Tibial artery (tissue), 4 donors: ENCODE measurements at regions not wholly inside any gene's neighbourhood (a gene's known extent, or its start where the extent isn't known, plus 50 kb on each side); places are given as distances from the start of the nearest gene placed in this dataset.

ENCODE experiments used
- DNase-seq, 2 donors: peaks; one replicate each; pipeline ENCODE4 v3.0.0-alpha.2; 2019
- H3K27ac ChIP-seq, 2 donors: fragments of 200-600 bp; sonication (generic) in 1 of 2; 1 replicate in 1 of 2; 2 replicates in 1 of 2; pipeline ENCODE4 v1.5.1; 2018 to 2019; ENCODE audit warnings: mild to moderate bottlenecking in 1 of 2
- H3K27me3 ChIP-seq, 2 donors: fragments of 200-600 bp; sonication (generic) in 1 of 2; one replicate each; pipeline versions ENCODE4 v1.5.1 to v1.6.0; 2016 to 2019
- H3K36me3 ChIP-seq, 3 donors: fragments of 200-600 bp; sonication (generic) in 2 of 3; one replicate each; pipeline ENCODE4 v1.5.1; 2016 to 2019; ENCODE audit warnings: mild to moderate bottlenecking in 2 of 3
- H3K4me1 ChIP-seq, 4 donors: fragments of 200-600 bp; sonication (generic) in 2 of 4; 1 replicate in 3 of 4; 2 replicates in 1 of 4; pipeline ENCODE4 v1.5.1; 2016 to 2019
- H3K4me3 ChIP-seq, 2 donors: fragments of 200-600 bp; sonication (generic) in 1 of 2; 1 replicate in 1 of 2; 2 replicates in 1 of 2; pipeline ENCODE4 v1.5.1; 2018 to 2019; ENCODE audit warnings: mild to moderate bottlenecking in 2 of 2
- H3K9me3 ChIP-seq, 3 donors: fragments of 200-600 bp; sonication (generic) in 1 of 3; one replicate each; pipeline ENCODE4 v1.5.1; 2016 to 2019
- CTCF ChIP-seq, 2 experiments: fragments of 200-600 bp in 1 of 2; fragments of 450-650 bp in 1 of 2; IDR thresholded peaks; one replicate each; pipeline ENCODE4 v1.5.1; 2017 to 2019; ENCODE audit warnings: antibody characterized with exemption in 2 of 2, mild to moderate bottlenecking in 1 of 2, moderate library complexity in 1 of 2
- intact Hi-C: fragments of 100-400 bp; cut with DNase I; formaldehyde crosslinking; loops from one replicate; pipeline ENCODE4 v1.15.0; 2023; ENCODE audit warnings: low total_unique reads

GRCh38 chr2:63696496-63696895 lies 107.7 kb downstream of the MDH1 start:
- DNase-seq: no peak
- Histone ChIP-seq H3K9me3 (no peaks in the 10 kb centered on the region), H3K27me3 (no peaks in the 10 kb centered on the region), H3K27ac (no peak overlapping the region), H3K36me3 (no peaks in the 10 kb centered on the region), H3K4me1 (peaks cover 0 to 17% (median 7%) of the 10 kb centered on the region in 4 donors), H3K4me3 (no peak overlapping the region)
- no peak for TF ChIP-seq CTCF (IDR thresholded peaks at IDR 0.05)
- intact Hi-C loops: loop anchor here (5.0 kb wide), 1 partner anchor 166 kb away; no protein-coding TSS in a partner anchor

GRCh38 chr2:63697160-63697559 lies 108.4 kb downstream of the MDH1 start:
- no peak overlapping the region for H3K27ac ChIP-seq
- no peak overlapping the region for H3K4me3 ChIP-seq
- intact Hi-C loops: loop anchor here (5.0 kb wide), 1 partner anchor 165 kb away; no protein-coding TSS in a partner anchor
- H3K4me1 ChIP-seq: peaks cover 0 to 17% (median 7%) of the 10 kb centered on the region in 4 donors
- no peaks in the 10 kb centered on the region for H3K36me3 ChIP-seq
- DNase-seq: no peak
- no peak for TF ChIP-seq CTCF (IDR thresholded peaks at IDR 0.05)
- no peaks in the 10 kb centered on the region for H3K9me3 ChIP-seq
- no peaks in the 10 kb centered on the region for H3K27me3 ChIP-seq

- H3K36me3 ChIP-seq: no peaks in the 10 kb centered on the region
- H3K4me3 ChIP-seq: no peak overlapping the region
- intact Hi-C loops: loop anchor here (5.0 kb wide), 1 partner anchor 163 kb away; no protein-coding TSS in a partner anchor
- peak; percentile 81 to 83 for DNase-seq
- TF ChIP-seq CTCF (IDR thresholded peaks at IDR 0.05): peak; percentile 59 to 65
- H3K27me3 ChIP-seq: no peaks in the 10 kb centered on the region
- peak overlapping the region; percentile 11 to 53 for H3K27ac ChIP-seq
- no peaks in the 10 kb centered on the region for H3K9me3 ChIP-seq
- H3K4me1 ChIP-seq: peaks cover 0 to 17% (median 7%) of the 10 kb centered on the region in 4 donors
Observed at GRCh38 chr2:63698786-63699548, 110.2 kb downstream of the MDH1 start.

GRCh38 chr2:63699549-63699839 lies 110.7 kb downstream of the MDH1 start:
- no peak for TF ChIP-seq CTCF (IDR thresholded peaks at IDR 0.05)
- H3K9me3 ChIP-seq: no peaks in the 10 kb centered on the region
- no peaks in the 10 kb centered on the region for H3K27me3 ChIP-seq
- H3K27ac ChIP-seq: peak overlapping the region; percentile 11 to 53
- no peaks in the 10 kb centered on the region for H3K36me3 ChIP-seq
- no peak for DNase-seq
- peaks cover 0 to 17% (median 7%) of the 10 kb centered on the region in 4 donors for H3K4me1 ChIP-seq
- intact Hi-C loops: loop anchor here (5.0 kb wide), 1 partner anchor 163 kb away; no protein-coding TSS in a partner anchor
- no peak overlapping the region for H3K4me3 ChIP-seq

- Histone ChIP-seq H3K27ac (no peak overlapping the region), H3K4me3 (no peak overlapping the region), H3K27me3 (no peaks in the 10 kb centered on the region), H3K9me3 (no peaks in the 10 kb centered on the region), H3K4me1 (peaks cover 0 to 17% (median 7%) of the 10 kb centered on the region in 4 donors), H3K36me3 (no peaks in the 10 kb centered on the region)
- intact Hi-C loops: no loop called here
- no peak for DNase-seq
- no peak for TF ChIP-seq CTCF (IDR thresholded peaks at IDR 0.05)
Observed at GRCh38 chr2:63700271-63700670, 111.5 kb downstream of the MDH1 start.
